Suppressor macrophage treated with lipopolysaccharide for 4 hours (primary cell): ENCODE measurements at regions not wholly inside any gene's neighbourhood (a gene's known extent, or its start where the extent isn't known, plus 50 kb on each side); places are given as distances from the start of the nearest gene placed in this dataset.

ENCODE experiments used
- DNase-seq: peaks from one replicate; pipeline ENCODE4 v3.0.0-alpha.2; 2020

DNA sequence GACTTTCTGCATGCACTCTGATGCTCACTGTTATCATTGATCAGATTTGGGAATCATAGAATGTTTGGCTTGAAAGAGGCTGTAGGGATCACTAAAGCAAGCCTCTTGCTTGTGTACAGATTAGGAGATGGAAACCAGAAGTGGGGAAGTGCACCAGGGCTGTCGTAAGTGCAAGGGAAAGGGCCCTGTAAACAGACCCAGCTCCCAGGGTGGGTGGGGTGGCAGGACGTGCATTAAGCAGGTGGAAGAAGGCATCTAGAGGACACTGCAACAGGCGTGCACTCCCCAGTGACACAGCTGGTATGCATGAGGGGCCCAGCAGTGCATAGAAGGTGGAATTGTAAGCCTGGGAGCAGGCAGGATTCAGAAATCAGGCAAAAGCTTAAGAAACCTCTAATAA lies 58.0 kb upstream of the SLC7A14 start:
- DNase-seq: no peak

DNA sequence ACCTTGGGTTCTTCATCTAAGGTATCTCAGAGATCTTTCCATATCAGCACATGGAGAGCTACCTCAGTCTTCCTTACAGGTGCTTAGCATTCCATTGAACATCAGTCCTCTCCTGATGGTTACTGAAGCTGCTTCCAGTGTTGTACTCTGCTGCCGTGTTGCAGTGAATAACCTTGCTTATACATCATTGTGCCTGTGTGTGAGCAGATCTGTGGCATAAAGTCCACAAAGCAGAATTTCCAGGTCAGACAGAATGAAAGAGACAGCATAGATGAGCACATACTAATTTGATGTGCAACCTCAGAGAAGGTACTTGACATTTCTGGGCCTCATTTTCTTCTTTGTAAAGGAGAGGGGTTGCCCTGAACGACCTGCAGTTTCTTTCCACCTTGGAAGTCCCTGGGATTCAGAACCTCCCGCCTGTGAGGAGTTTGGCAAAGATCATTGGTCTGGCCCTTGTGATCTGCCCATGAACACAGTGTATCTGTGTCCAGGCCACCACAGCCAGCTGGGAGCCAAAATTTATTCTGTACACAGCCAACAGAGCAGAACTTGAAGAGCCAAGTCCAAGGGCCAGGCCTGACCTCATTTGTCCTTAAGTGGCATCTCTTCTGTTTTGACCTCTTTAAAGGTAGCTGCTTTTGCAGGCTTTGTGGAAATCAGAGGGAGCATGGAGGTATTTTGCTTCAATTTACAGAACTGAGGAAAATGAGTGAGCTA lies 57.2 kb upstream of the SLC7A14 start:
- DNase-seq: no peak

DNA sequence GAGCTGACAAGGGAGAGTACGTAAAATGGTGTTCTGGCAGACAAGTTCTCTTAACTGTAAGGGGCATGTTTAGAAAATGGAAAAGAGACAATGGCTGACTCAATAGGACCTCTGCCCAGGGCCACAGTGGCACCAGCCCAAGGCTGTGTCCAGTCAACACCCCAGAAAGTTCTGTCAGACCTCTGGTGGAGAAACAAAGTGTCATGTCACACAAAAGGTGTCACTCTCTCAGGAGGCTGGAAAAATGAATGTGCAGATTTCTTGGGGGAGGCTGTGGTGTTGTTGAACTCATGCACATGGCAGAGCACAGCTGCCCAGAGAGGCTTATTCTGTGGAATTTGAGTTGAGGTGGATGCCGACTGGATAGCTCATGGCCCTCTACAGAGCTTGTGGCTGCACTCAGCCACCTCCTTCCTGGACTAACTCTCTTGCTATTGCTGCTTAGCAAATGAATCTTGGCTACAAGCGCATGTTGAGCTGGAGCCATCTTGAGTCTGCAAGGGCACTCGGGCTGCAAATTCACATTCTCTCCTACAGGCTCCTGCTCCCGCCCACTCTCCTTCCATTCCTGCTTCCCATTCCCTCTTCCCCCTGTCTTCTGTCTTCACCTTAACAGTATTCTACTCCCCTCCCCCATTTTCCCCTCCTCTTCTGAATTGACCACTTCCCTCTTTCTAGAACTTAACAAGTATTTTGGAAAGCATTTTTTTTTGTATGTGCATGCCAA lies 55.8 kb upstream of the SLC7A14 start:
- DNase-seq: no peak

DNA sequence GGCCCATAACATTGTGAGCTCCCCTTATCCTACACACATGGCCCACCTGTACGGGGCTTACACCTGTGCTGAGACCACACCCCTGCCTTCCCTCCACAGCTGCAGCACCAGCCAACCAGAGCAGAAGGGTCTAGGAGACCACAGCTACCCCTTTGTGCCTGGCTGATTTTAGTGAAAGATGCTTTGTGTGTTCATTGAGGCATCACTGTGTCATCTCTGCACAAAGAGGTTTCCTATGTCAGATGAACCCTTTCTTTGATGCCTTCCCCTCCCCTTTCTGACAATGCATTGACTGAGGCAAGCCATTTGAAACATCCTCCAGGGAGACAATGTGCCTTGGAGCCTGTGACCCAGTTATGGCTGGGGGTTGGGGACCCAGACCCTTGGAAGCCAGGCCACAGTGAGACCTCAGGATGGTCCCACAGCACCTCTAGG lies 54.9 kb upstream of the SLC7A14 start:
- DNase-seq: no peak

DNA sequence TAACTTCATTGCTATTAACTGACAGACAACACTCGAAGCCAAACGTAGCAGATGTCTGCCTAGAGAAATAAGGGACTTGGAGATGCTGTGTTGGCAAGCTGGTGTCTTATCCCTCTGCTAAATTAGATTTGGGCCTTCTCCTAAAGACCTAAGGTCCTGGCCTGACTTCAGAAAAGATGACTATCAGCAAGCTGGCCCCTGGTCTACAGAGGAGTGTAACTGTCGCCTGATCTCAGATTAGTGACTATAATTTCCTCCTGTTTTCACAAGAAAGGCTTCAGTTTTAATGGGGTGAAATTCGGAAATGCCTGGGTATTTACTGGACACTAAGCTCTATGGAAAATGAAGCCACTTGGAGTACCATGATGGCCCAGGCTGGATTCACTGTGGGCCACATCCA lies 53.1 kb upstream of the SLC7A14 start:
- DNase-seq: no peak

DNA sequence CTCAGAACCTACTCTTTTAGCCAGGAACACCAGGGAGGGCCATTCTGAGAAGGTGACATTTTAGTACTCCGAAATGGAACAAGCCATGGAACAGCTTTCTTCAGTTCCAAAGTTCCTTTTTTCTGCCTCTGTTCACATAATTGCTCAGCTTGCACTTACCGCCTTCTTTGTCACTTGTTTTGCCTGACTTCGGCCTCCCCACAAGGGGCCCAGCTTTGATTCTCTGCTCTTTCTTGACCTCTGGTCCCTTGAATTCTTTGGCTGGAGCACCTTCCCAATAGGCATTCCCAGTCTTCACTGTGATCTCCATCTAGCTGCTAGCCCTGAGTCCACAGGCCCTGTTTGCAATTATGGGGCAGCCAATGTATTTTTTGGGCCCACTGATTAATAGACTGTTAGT lies 51.4 kb upstream of the SLC7A14 start:
- no peak for DNase-seq

DNA sequence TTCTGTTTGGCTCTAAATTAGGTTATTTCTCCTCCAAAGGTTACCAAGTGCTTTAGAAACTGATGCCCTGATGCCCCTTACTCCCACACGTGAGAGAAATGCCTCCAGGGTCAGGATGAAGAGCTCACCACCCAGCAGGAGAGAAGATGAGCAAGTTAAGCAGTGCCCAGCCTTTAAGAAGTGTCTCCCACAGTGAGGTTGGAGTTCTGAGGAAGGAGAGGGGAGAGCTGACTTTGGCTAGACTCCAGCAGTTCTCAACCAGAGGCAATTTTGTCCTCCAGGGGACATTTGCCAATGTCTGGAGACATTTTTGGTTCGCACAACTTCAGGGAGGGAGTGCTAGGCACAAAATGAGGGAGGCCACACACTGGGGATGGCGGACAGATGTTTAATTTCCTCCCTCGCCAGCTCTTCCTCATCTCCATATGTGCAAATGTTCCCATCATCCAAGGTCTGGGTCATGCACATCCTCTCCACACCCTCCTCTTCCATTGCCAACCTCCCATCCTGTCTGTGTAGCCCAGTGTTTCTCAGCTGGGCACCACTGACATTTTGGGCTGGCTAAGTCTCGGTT lies 50.6 kb upstream of the SLC7A14 start:
- DNase-seq: no peak
